Glutamatergic neuron (in vitro differentiated cells): ENCODE measurements at regions not wholly inside any gene's neighbourhood (a gene's known extent, or its start where the extent isn't known, plus 50 kb on each side); places are given as distances from the start of the nearest gene placed in this dataset.

Experiments
- DNase-seq: peaks from one replicate; pipeline ENCODE4 v3.0.0; 2022
- H3K27ac Mint-ChIP-seq: one replicate; pipeline ENCODE4 v1.8.0; 2020; ENCODE audit warnings: mild to moderate bottlenecking, mixed read lengths, inconsistent platforms; ENCODE audit not compliant: unreplicated experiment
- H3K27me3 Mint-ChIP-seq: one replicate; pipeline ENCODE4 v1.8.0; 2020; ENCODE audit warnings: mild to moderate bottlenecking, moderate library complexity, mixed read lengths, inconsistent platforms; ENCODE audit not compliant: unreplicated experiment
- H3K36me3 Mint-ChIP-seq: one replicate; pipeline ENCODE4 v1.8.0; 2020; ENCODE audit warnings: mild to moderate bottlenecking, mixed read lengths, inconsistent platforms; ENCODE audit not compliant: unreplicated experiment
- H3K4me1 Mint-ChIP-seq: one replicate; pipeline ENCODE4 v1.8.0; 2020; ENCODE audit warnings: mild to moderate bottlenecking, low read depth, mixed read lengths, inconsistent platforms; ENCODE audit not compliant: unreplicated experiment
- H3K4me3 Mint-ChIP-seq: one replicate; pipeline ENCODE4 v1.8.0; 2020; ENCODE audit warnings: mild to moderate bottlenecking, mixed read lengths, inconsistent platforms; ENCODE audit not compliant: unreplicated experiment
- H3K9me3 Mint-ChIP-seq: one replicate; pipeline ENCODE4 v1.8.0; 2020; ENCODE audit warnings: mild to moderate bottlenecking, moderate library complexity, mixed read lengths, inconsistent platforms; ENCODE audit not compliant: unreplicated experiment
- TF ChIP-seq, protein P1 (sequence below): fragments of 200-600 bp; sonication (generic); IDR thresholded peaks from one replicate; pipeline ENCODE4 v1.5.0; 2021; ENCODE audit not compliant: partially characterized antibody, unreplicated experiment

DNA sequence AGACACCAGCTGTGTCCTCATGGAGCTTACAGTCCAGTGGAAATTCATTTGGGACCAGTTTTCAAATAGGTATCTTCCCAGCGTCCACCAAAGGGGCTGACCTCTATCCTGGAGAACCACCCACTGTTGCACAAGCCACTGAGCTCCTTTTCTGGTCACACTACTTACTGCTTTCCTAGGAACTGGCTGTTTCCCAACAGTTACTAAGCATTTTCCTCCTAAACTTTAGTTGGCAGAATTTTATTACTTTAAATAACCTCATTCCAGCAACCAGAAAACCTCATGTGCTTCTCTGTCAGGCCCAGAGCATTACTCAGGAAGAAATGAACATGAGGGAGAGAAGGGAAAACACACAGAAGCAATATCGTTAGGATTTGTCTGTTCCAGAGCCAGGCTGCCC lies 183.1 kb downstream of the GPAM start:
- Mint-ChIP-seq H3K9me3 (peaks cover 1% of the 10 kb centered on the region), H3K27ac (no peak overlapping the region), H3K4me1 (no peaks in the 10 kb centered on the region), H3K36me3 (no peaks in the 10 kb centered on the region), H3K27me3 (no peaks in the 10 kb centered on the region), H3K4me3 (no peak overlapping the region)
- TF ChIP-seq, protein P1, sequence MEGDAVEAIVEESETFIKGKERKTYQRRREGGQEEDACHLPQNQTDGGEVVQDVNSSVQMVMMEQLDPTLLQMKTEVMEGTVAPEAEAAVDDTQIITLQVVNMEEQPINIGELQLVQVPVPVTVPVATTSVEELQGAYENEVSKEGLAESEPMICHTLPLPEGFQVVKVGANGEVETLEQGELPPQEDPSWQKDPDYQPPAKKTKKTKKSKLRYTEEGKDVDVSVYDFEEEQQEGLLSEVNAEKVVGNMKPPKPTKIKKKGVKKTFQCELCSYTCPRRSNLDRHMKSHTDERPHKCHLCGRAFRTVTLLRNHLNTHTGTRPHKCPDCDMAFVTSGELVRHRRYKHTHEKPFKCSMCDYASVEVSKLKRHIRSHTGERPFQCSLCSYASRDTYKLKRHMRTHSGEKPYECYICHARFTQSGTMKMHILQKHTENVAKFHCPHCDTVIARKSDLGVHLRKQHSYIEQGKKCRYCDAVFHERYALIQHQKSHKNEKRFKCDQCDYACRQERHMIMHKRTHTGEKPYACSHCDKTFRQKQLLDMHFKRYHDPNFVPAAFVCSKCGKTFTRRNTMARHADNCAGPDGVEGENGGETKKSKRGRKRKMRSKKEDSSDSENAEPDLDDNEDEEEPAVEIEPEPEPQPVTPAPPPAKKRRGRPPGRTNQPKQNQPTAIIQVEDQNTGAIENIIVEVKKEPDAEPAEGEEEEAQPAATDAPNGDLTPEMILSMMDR: no peak
- DNase-seq: no peak

DNA sequence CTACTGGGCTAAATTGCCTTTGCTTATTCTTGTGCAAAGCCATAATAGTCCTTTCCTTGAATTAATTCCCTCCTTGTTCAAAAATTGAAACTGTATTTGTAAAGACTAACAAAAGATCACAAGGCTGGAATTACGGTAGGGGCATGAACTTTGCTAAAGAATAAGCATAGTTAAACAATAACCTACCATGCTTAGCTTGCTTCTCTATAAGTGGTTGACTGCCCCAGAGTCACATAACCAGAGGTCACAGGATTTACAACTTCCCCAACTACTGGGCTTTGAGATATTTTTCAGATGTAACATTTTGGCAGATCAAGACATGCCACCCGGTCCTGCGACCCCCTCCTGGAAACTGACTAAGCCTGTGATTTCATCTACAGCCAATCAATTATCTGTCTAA lies 181.4 kb downstream of the GPAM start:
- TF ChIP-seq, protein P1: no peak
- no peak overlapping the region for H3K4me3 Mint-ChIP-seq

DNA sequence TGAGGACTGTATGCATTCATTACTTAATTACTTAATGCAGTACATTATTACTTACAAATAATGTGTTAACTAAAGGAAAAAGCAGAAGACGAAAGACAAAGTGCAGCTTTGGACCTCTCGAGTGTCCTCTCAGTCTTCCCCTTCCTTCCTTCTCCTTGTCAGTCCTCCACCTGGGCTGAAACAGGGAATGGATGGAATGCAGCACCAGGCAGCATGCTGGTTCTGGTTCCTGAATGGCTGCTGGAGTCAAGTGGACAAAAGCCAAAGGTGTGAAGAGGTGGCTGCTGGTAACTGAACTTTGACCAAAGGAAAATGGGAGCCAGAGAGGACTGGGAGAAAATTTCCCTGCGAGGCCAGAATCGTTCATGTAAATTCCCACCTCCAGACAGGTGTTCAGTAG lies 179.5 kb downstream of the GPAM start:
- Mint-ChIP-seq H3K27ac (no peak overlapping the region), H3K27me3 (no peaks in the 10 kb centered on the region), H3K36me3 (no peaks in the 10 kb centered on the region), H3K4me1 (no peaks in the 10 kb centered on the region), H3K9me3 (peaks cover 3% of the 10 kb centered on the region), H3K4me3 (no peak overlapping the region)
- no peak for DNase-seq
- TF ChIP-seq, protein P1: no peak

More for the DNA sequence above, 181.4 kb downstream of the GPAM start:
- Mint-ChIP-seq H3K9me3 (peaks cover 3% of the 10 kb centered on the region), H3K27me3 (no peaks in the 10 kb centered on the region), H3K36me3 (no peaks in the 10 kb centered on the region), H3K27ac (no peak overlapping the region), H3K4me1 (no peaks in the 10 kb centered on the region)
- no peak for DNase-seq

DNA sequence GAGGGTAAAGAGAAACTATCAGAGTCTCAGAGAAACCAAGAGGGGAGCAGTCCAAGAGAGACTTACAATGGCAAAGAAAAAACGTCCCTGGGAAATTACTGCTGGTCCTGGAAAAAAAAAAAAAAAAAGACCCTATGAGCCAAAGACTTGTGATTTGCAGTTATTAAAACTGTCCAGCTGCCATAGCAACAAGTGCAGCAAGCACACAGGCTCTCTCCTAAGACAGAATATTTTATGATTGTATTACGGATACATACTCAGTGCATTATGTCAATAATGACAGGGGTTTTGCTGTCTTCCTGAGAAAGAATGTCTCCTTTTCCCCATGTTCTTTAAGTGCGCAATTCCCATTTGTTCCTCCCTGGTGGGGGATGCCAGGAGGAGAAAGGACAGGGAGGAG lies 178.5 kb downstream of the GPAM start:
- H3K27ac Mint-ChIP-seq: no peak overlapping the region
- H3K36me3 Mint-ChIP-seq: no peaks in the 10 kb centered on the region
- no peak for DNase-seq
- no peaks in the 10 kb centered on the region for H3K4me1 Mint-ChIP-seq
- H3K4me3 Mint-ChIP-seq: no peak overlapping the region
- no peaks in the 10 kb centered on the region for H3K27me3 Mint-ChIP-seq
- H3K9me3 Mint-ChIP-seq: peaks cover 3% of the 10 kb centered on the region
- TF ChIP-seq, protein P1: no peak

DNA sequence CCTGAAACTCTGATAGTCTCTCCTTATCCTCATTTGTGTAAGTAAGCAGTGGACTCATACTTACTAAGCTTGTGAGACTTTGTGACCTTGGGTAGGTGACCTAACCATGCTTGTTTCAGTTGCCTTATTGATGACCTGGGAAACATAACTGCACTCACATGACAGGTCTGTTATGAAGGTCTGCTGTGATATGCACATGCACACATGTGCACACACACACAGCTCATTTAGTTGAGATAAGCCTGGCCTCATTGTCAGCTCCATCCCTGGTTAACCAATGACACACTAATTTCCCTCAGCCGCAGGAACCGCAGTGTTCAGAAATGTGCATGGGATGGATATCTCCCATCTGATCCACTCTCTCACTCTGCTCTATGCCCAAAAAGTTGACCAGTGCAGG lies 177.2 kb downstream of the GPAM start:
- Mint-ChIP-seq H3K27ac (no peak overlapping the region), H3K9me3 (peaks cover 2% of the 10 kb centered on the region), H3K4me3 (no peak overlapping the region), H3K27me3 (no peaks in the 10 kb centered on the region), H3K36me3 (no peaks in the 10 kb centered on the region), H3K4me1 (no peaks in the 10 kb centered on the region)
- no peak for DNase-seq
- TF ChIP-seq, protein P1: no peak
